Testis (tissue), 2 donors: ENCODE measurements at regions not wholly inside any gene's neighbourhood (a gene's known extent, or its start where the extent isn't known, plus 50 kb on each side); places are given as distances from the start of the nearest gene placed in this dataset.
A peak's percentile ranks its signal among the peaks of the same experiment; 100 is the strongest.

Experiments
- DNase-seq: peaks from one replicate; pipeline ENCODE4 v3.0.0-alpha.2; 2019
- H3K27ac ChIP-seq, 2 donors: fragments of 200-600 bp; sonication (generic); one replicate each; pipeline ENCODE4 v1.5.1; 2019
- H3K27me3 ChIP-seq: fragments of 200-600 bp; sonication (generic); one replicate; pipeline ENCODE4 v1.5.1; 2019
- H3K36me3 ChIP-seq: fragments of 200-600 bp; sonication (generic); one replicate; pipeline ENCODE4 v1.5.1; 2017; ENCODE audit warnings: low read depth; ENCODE audit errors: missing control alignments
- H3K4me1 ChIP-seq: fragments of 200-600 bp; sonication (generic); one replicate; pipeline ENCODE4 v1.5.1; 2019
- H3K4me3 ChIP-seq, 2 donors: fragments of 200-600 bp; sonication (generic); one replicate each; pipeline ENCODE4 v1.5.1; 2017 to 2019
- H3K9me3 ChIP-seq: fragments of 200-600 bp; sonication (generic); one replicate; pipeline ENCODE4 v1.5.1; 2017
- POLR2A ChIP-seq: fragments of 450-650 bp; IDR thresholded peaks from one replicate; pipeline ENCODE4 v1.6.1; 2017; ENCODE audit warnings: antibody characterized with exemption, mild to moderate bottlenecking, moderate library complexity
- WGBS, 2 donors: methylation state at CpG; one replicate each; pipeline ENCODE4 v1.1.5; 2018; 5-methylcytosine and 5-hydroxymethylcytosine counted together
- intact Hi-C: fragments of 100-400 bp; cut with DNase I; formaldehyde crosslinking; loops from one replicate; pipeline ENCODE4 v1.15.1; 2023; ENCODE audit warnings: low total_unique reads
- TF ChIP-seq, protein P1 (sequence below), 3 experiments: fragments of 450-650 bp in 2 of 3; fragments of 200-600 bp in 1 of 3; sonication (generic) in 1 of 3; IDR thresholded peaks; one replicate each; pipeline ENCODE4 v1.5.1; 2016 to 2019; ENCODE audit warnings: antibody characterized with exemption in 3 of 3, mild to moderate bottlenecking in 2 of 3, moderate library complexity in 1 of 3

DNA sequence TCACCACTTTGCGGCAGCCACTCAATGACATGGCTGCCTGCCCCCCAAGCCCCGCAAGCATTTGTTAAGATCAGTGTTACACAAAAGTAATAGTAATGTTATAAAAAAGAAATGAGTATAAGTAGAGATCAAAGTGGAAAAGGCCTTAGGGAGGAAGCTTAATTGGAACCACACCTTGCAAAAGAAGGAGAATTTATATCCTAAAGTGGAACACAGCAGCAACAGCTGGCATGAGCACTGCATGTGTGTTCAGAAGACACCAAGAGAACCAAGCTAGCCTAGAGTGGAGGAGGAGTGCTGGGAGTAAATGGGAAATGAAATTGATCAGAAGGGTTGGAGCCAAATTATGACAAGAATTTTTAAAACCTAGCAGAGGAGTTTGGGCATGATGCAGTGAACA is 73.1 kb upstream of the STK17B start:
- no peaks in the 10 kb centered on the region for H3K27me3 ChIP-seq
- 82 to 98% methylated on average over 2 of the region's 2 CpGs for WGBS, 2 donors
- DNase-seq = no peak
- no peaks in the 10 kb centered on the region for H3K9me3 ChIP-seq
- intact Hi-C loops = no loop called here
- TF ChIP-seq POLR2A = no peak
- TF ChIP-seq, protein P1, sequence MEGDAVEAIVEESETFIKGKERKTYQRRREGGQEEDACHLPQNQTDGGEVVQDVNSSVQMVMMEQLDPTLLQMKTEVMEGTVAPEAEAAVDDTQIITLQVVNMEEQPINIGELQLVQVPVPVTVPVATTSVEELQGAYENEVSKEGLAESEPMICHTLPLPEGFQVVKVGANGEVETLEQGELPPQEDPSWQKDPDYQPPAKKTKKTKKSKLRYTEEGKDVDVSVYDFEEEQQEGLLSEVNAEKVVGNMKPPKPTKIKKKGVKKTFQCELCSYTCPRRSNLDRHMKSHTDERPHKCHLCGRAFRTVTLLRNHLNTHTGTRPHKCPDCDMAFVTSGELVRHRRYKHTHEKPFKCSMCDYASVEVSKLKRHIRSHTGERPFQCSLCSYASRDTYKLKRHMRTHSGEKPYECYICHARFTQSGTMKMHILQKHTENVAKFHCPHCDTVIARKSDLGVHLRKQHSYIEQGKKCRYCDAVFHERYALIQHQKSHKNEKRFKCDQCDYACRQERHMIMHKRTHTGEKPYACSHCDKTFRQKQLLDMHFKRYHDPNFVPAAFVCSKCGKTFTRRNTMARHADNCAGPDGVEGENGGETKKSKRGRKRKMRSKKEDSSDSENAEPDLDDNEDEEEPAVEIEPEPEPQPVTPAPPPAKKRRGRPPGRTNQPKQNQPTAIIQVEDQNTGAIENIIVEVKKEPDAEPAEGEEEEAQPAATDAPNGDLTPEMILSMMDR (IDR thresholded peaks at IDR 0.05) = no peak
- H3K4me3 ChIP-seq = no peak overlapping the region
- H3K27ac ChIP-seq = no peak overlapping the region
- H3K36me3 ChIP-seq = no peaks in the 10 kb centered on the region
- no peaks in the 10 kb centered on the region for H3K4me1 ChIP-seq

GRCh38 chr2:196244966-196245365 is 73.6 kb upstream of the STK17B start:
- Histone ChIP-seq H3K4me3 (no peak overlapping the region), H3K4me1 (no peaks in the 10 kb centered on the region), H3K9me3 (no peaks in the 10 kb centered on the region), H3K36me3 (no peaks in the 10 kb centered on the region), H3K27ac (no peak overlapping the region), H3K27me3 (no peaks in the 10 kb centered on the region)
- no peak for DNase-seq
- WGBS, 2 donors = 97 to 98% methylated on average over 4 of the region's 4 CpGs
- TF ChIP-seq, protein P1 (IDR thresholded peaks at IDR 0.05) = no peak
- no peak for TF ChIP-seq POLR2A
- intact Hi-C loops = no loop called here

- no peaks in the 10 kb centered on the region for H3K4me1 ChIP-seq
- WGBS, 2 donors = 69 to 73% methylated on average over 4 of the region's 4 CpGs
- H3K27ac ChIP-seq = no peak overlapping the region
- H3K4me3 ChIP-seq = no peak overlapping the region
- H3K36me3 ChIP-seq = no peaks in the 10 kb centered on the region
- no peaks in the 10 kb centered on the region for H3K9me3 ChIP-seq
- no peaks in the 10 kb centered on the region for H3K27me3 ChIP-seq
- TF ChIP-seq, protein P1 (IDR thresholded peaks at IDR 0.05) = no peak
- TF ChIP-seq POLR2A = no peak
- no peak for DNase-seq
- intact Hi-C loops = no loop called here
Measured at GRCh38 chr2:196245378-196246140, 74.2 kb upstream of the STK17B start.

- Histone ChIP-seq H3K36me3 (no peaks in the 10 kb centered on the region), H3K27me3 (no peaks in the 10 kb centered on the region), H3K4me1 (no peaks in the 10 kb centered on the region), H3K9me3 (no peaks in the 10 kb centered on the region), H3K4me3 (no peak overlapping the region), H3K27ac (peak overlapping the region in 1 of 2 donors; percentile 56)
- DNase-seq = no peak
- 57 to 76% methylated on average over 8 of the region's 8 CpGs for WGBS, 2 donors
- intact Hi-C loops = no loop called here
- TF ChIP-seq POLR2A = no peak
- TF ChIP-seq, protein P1 (IDR thresholded peaks at IDR 0.05) = no peak
Measured at GRCh38 chr2:196247114-196247975, 76.0 kb upstream of the STK17B start.
